ENCODE measurements at regions not wholly inside any gene's neighbourhood (a gene's known extent, or its start where the extent isn't known, plus 50 kb on each side); places are given as distances from the start of the nearest gene placed in this dataset.

- TF ChIP-seq CTCF (conservative IDR thresholded peaks at IDR 0.05; ENCODE audit: low read depth, low read length) (no peak), EZH2 (IDR thresholded peaks at IDR 0.05; ENCODE audit: borderline replicate concordance, low read depth, low read length, poor library complexity, severe bottlenecking) (no peak)
Measured at GRCh38 chr1:214718724-214719123, 115.7 kb downstream of the CENPF start.
